BJ (cell line): ENCODE measurements at regions not wholly inside any gene's neighbourhood (a gene's known extent, or its start where the extent isn't known, plus 50 kb on each side); places are given as distances from the start of the nearest gene placed in this dataset.

Experiments
- CTCF ChIA-PET: fragments of 350-600 bp; formaldehyde crosslinking; extraction: SDS; loops from one replicate; lab custom pipeline; 2021; ENCODE audit warnings: antibody characterized with exemption, inconsistent platforms; lab: Yijun Ruan, JAX
- POLR2A ChIA-PET: fragments of 300-600 bp; sonication (Branson Sonifier 250); formaldehyde crosslinking; extraction: SDS; loops from one replicate; lab custom pipeline; 2021; ENCODE audit warnings: antibody characterized with exemption; lab: Charles Lee
- DNase-seq: peaks from one replicate; pipeline ENCODE4 v3.0.0-alpha.2; 2011; ENCODE audit warnings: low read depth
- H3K27me3 ChIP-seq: 2 replicates; pipeline ENCODE4 v1.6.0; 2011; ENCODE audit warnings: low read length; ENCODE audit not compliant: control insufficient read depth, insufficient read depth
- H3K36me3 ChIP-seq: 2 replicates; pipeline ENCODE4 v1.5.1; 2011; ENCODE audit warnings: low read length; ENCODE audit not compliant: control insufficient read depth, insufficient read depth
- H3K4me3 ChIP-seq: 2 replicates; pipeline ENCODE4 v1.5.1; 2011; ENCODE audit warnings: low read depth, mild to moderate bottlenecking, control low read depth, low read length
- CTCF ChIP-seq: IDR thresholded peaks from 2 replicates; pipeline ENCODE4 v1.5.1; 2011; ENCODE audit warnings: low read depth, mild to moderate bottlenecking, control low read depth, inconsistent platforms, low read length, moderate library complexity; ENCODE audit not compliant: insufficient read depth

GRCh38 chr10:8380833-8381496 is 326.5 kb downstream of the GATA3 start:
- ChIA-PET CTCF (no interaction called here), POLR2A (no interaction called here)
- Histone ChIP-seq H3K4me3 (no peak overlapping the region), H3K36me3 (no peaks in the 10 kb centered on the region), H3K27me3 (no peaks in the 10 kb centered on the region)
- TF ChIP-seq CTCF = no peak
- DNase-seq = no peak

- POLR2A ChIA-PET = no interaction called here
- CTCF ChIA-PET = no interaction called here
- no peak for TF ChIP-seq CTCF
These were observed 332.3 kb downstream of the GATA3 start for GRCh38 chr10:8386781-8387180.

GRCh38 chr10:8389630-8390029 is 335.1 kb downstream of the GATA3 start:
- H3K36me3 ChIP-seq = no peaks in the 10 kb centered on the region
- H3K27me3 ChIP-seq = no peaks in the 10 kb centered on the region
- TF ChIP-seq CTCF = no peak
- no peak overlapping the region for H3K4me3 ChIP-seq
- peak; percentile 49 for DNase-seq
- POLR2A ChIA-PET = interaction anchor here (0.7 kb wide), 1 partner anchor 876 kb away, joined by 4 read pairs; no protein-coding TSS in a partner anchor
- CTCF ChIA-PET = no interaction called here

More at GRCh38 chr10:8386781-8387180, 332.3 kb downstream of the GATA3 start:
- DNase-seq = no peak
- H3K27me3 ChIP-seq = no peaks in the 10 kb centered on the region
- H3K4me3 ChIP-seq = no peak overlapping the region
- H3K36me3 ChIP-seq = no peaks in the 10 kb centered on the region

- DNase-seq = peak; percentile 65
- no peaks in the 10 kb centered on the region for H3K27me3 ChIP-seq
- POLR2A ChIA-PET = no interaction called here
- CTCF ChIA-PET = interaction anchor here (0.7 kb wide), 1 partner anchor 308 kb away, joined by 4 read pairs; no protein-coding TSS in a partner anchor
- TF ChIP-seq CTCF = no peak
- H3K4me3 ChIP-seq = no peak overlapping the region
- H3K36me3 ChIP-seq = no peaks in the 10 kb centered on the region
These were observed 337.7 kb downstream of the GATA3 start for GRCh38 chr10:8392216-8392615.

- TF ChIP-seq CTCF = no peak
- DNase-seq = no peak
- CTCF ChIA-PET = no interaction called here
- Histone ChIP-seq H3K27me3 (no peaks in the 10 kb centered on the region), H3K4me3 (no peak overlapping the region), H3K36me3 (no peaks in the 10 kb centered on the region)
- POLR2A ChIA-PET = no interaction called here
These were observed 339.0 kb downstream of the GATA3 start for GRCh38 chr10:8393531-8393930.
